IMR-90 (cell line): ENCODE measurements at regions not wholly inside any gene's neighbourhood (a gene's known extent, or its start where the extent isn't known, plus 50 kb on each side); places are given as distances from the start of the nearest gene placed in this dataset.

Experiments
- ATAC-seq: fragments of 200-7000 bp; cut with Tn5 transposase; 2 replicates; pipeline ENCODE4 v1.9.1; 2020; ENCODE audit warnings: low read depth, mild to moderate bottlenecking, moderate library complexity
- BruUV-seq: library from RNA; stranded (reverse); fragments of 400-500 nt; replicated peaks from 2 replicates; lab custom pipeline; 2021; lab: Mats Ljungman, UMichigan
- CTCF ChIA-PET: fragments of 300-600 bp; formaldehyde crosslinking; extraction: SDS; loops from one replicate; lab custom pipeline; 2021; ENCODE audit warnings: antibody characterized with exemption; lab: Yijun Ruan, JAX
- POLR2A ChIA-PET: fragments of 300-600 bp; sonication (Branson Sonifier 250); formaldehyde crosslinking; loops from one replicate; lab custom pipeline; 2022; ENCODE audit warnings: antibody characterized with exemption; ENCODE audit not compliant: unreplicated experiment; lab: Charles Lee
- DNase-seq: peaks from one replicate; pipeline ENCODE4 v3.0.0; 2013
- H2AFZ ChIP-seq: replicated peaks from 2 replicates; pipeline ENCODE3; 2013; ENCODE audit warnings: low read length, mild to moderate bottlenecking; ENCODE audit not compliant: poor library complexity
- H2AK5ac ChIP-seq: 2 replicates; pipeline ENCODE4 v1.6.1; 2013; ENCODE audit warnings: low read depth, low read length, inconsistent platforms
- H2AK9ac ChIP-seq: replicated peaks from 2 replicates; pipeline ENCODE3; 2013; ENCODE audit warnings: mild to moderate bottlenecking, low read depth, low read length, moderate library complexity; ENCODE audit not compliant: poor library complexity
- H2BK120ac ChIP-seq: 2 replicates; pipeline ENCODE4 v1.6.1; 2013; ENCODE audit warnings: low read depth, low read length, inconsistent platforms
- H2BK15ac ChIP-seq: 3 replicates; pipeline ENCODE4 v1.6.1; 2013; ENCODE audit warnings: low read depth, low read length, inconsistent platforms
- H2BK20ac ChIP-seq: 2 replicates; pipeline ENCODE4 v1.6.1; 2013; ENCODE audit warnings: low read depth, mild to moderate bottlenecking, inconsistent platforms, low read length, moderate library complexity
- H2BK5ac ChIP-seq: 2 replicates; pipeline ENCODE4 v1.6.1; 2013; ENCODE audit warnings: mild to moderate bottlenecking, low read depth, low read length, inconsistent platforms; ENCODE audit not compliant: poor library complexity, severe bottlenecking
- H3K14ac ChIP-seq: replicated peaks from 2 replicates; pipeline ENCODE4 v1.6.1; 2013; ENCODE audit warnings: low read depth, low read length, inconsistent platforms
- H3K18ac ChIP-seq: 2 replicates; pipeline ENCODE4 v1.6.1; 2013; ENCODE audit warnings: low read depth, low read length, control low read depth
- H3K23ac ChIP-seq: 2 replicates; pipeline ENCODE4 v1.6.1; 2013; ENCODE audit warnings: low read depth, low read length, inconsistent platforms
- H3K27ac ChIP-seq: 2 replicates; pipeline ENCODE4 v1.5.1; 2013; ENCODE audit warnings: mild to moderate bottlenecking, control low read depth, low read length; ENCODE audit not compliant: insufficient read depth
- H3K27me3 ChIP-seq: 2 replicates; pipeline ENCODE4 v1.6.1; 2013; ENCODE audit warnings: low read length; ENCODE audit not compliant: control insufficient read depth, insufficient read depth
- H3K36me3 ChIP-seq: 2 replicates; pipeline ENCODE4 v1.6.1; 2013; ENCODE audit warnings: low read length, mixed read lengths; ENCODE audit not compliant: control insufficient read depth, insufficient read depth
- H3K4ac ChIP-seq: 2 replicates; pipeline ENCODE4 v1.6.1; 2013; ENCODE audit warnings: low read depth, low read length, inconsistent platforms
- H3K4me1 ChIP-seq: 2 replicates; pipeline ENCODE4 v1.6.1; 2013; ENCODE audit warnings: low read length, mixed read lengths; ENCODE audit not compliant: control insufficient read depth, insufficient read depth
- H3K4me2 ChIP-seq: 2 replicates; pipeline ENCODE4 v1.6.1; 2013; ENCODE audit warnings: low read depth, mild to moderate bottlenecking, control low read depth, low read length, moderate library complexity
- H3K4me3 ChIP-seq: 2 replicates; pipeline ENCODE4 v1.5.1; 2013; ENCODE audit warnings: low read depth, mild to moderate bottlenecking, control low read depth, low read length, moderate library complexity; ENCODE audit not compliant: insufficient read depth
- H3K56ac ChIP-seq: 2 replicates; pipeline ENCODE4 v1.6.1; 2013; ENCODE audit warnings: low read length, inconsistent platforms; ENCODE audit not compliant: insufficient read depth; ENCODE audit errors: extremely low read depth
- H3K79me1 ChIP-seq, 2 experiments: 2 replicates each; pipeline ENCODE4 v1.6.1; 2013; ENCODE audit warnings: low read length in 2 of 2, inconsistent platforms in 1 of 2, low read depth in 1 of 2
- H3K9ac ChIP-seq: 2 replicates; pipeline ENCODE4 v1.6.1; 2013; ENCODE audit warnings: low read depth, low read length, control low read depth
- H3K9me1 ChIP-seq: 2 replicates; pipeline ENCODE4 v1.6.1; 2013; ENCODE audit warnings: low read length, inconsistent platforms; ENCODE audit not compliant: insufficient read depth
- H3K9me3 ChIP-seq: 2 replicates; pipeline ENCODE4 v1.6.1; 2013; ENCODE audit warnings: low read length; ENCODE audit not compliant: control insufficient read depth, insufficient read depth
- H4K20me1 ChIP-seq: 2 replicates; pipeline ENCODE4 v1.6.1; 2013; ENCODE audit warnings: low read length, inconsistent platforms; ENCODE audit not compliant: insufficient read depth
- H4K5ac ChIP-seq: 2 replicates; pipeline ENCODE4 v1.6.1; 2013; ENCODE audit warnings: mild to moderate bottlenecking, low read depth, low read length, control low read depth
- H4K8ac ChIP-seq, 2 experiments: 2 replicates each; pipeline ENCODE4 v1.6.1; 2013; ENCODE audit warnings: low read depth in 2 of 2, low read length in 2 of 2, control low read depth in 1 of 2, inconsistent platforms in 1 of 2
- H4K91ac ChIP-seq: 2 replicates; pipeline ENCODE4 v1.6.1; 2013; ENCODE audit warnings: low read depth, low read length, inconsistent platforms; ENCODE audit not compliant: insufficient read depth
- RCOR1 ChIP-seq: IDR thresholded peaks from 2 replicates; pipeline ENCODE4 v1.6.1; 2012; ENCODE audit warnings: mild to moderate bottlenecking, low read length, improper control_type of control experiment; ENCODE audit not compliant: insufficient replicate concordance
- WGBS, 2 experiments: methylation state at CpG; one replicate each; pipeline versions ENCODE4 v1.1.5 to v1.1.7; 2013; ENCODE audit warnings: missing lambda C conversion rate in 2 of 2; ENCODE audit not compliant: insufficient read length in 1 of 2; ENCODE audit errors: extremely low coverage in 2 of 2; 5-methylcytosine and 5-hydroxymethylcytosine counted together
- dilution Hi-C: fragments of 300-500 bp; cut with HindIII; formaldehyde crosslinking; loops from one replicate; pipeline ENCODE4 v1.14.3; 2018; ENCODE audit warnings: low sequenced_read_pairs; ENCODE audit not compliant: unreplicated experiment
- in situ Hi-C: fragments of 300-500 bp; cut with MboI; formaldehyde crosslinking; loops from 3 replicates; pipeline ENCODE4 v1.14.3; 2019; ENCODE audit warnings: low sequenced_read_pairs, inconsistent platforms, mixed read lengths
- intact Hi-C: fragments of 100-400 bp; cut with micrococcal nuclease; formaldehyde crosslinking; loops from 2 replicates; pipeline ENCODE4 v1.10.0; 2022

- H4K8ac ChIP-seq, result no peak overlapping the region
- peaks cover 21% of the 10 kb centered on the region for H3K27me3 ChIP-seq
- no peaks in the 10 kb centered on the region for H3K4me1 ChIP-seq
- no peak overlapping the region for H2BK120ac ChIP-seq
- dilution Hi-C loops (no loop called here), intact Hi-C loops (no loop called here), in situ Hi-C loops (no loop called here)
- no peak overlapping the region for H3K56ac ChIP-seq
- H3K23ac ChIP-seq, result no peak overlapping the region
- no peak overlapping the region for H2BK15ac ChIP-seq
- H3K18ac ChIP-seq, result no peak overlapping the region
- no peak overlapping the region for H4K5ac ChIP-seq
- H2BK20ac ChIP-seq, result no peak overlapping the region
- no peak overlapping the region for H3K27ac ChIP-seq
- H2AK9ac ChIP-seq, result no peak overlapping the region
- H4K91ac ChIP-seq, result no peak overlapping the region
- H2BK5ac ChIP-seq, result no peak overlapping the region
- H3K9me3 ChIP-seq, result 0 out of 2 replicates have a peak, but pooled peaks cover 1% of the 10 kb centered on the region
- H3K4me2 ChIP-seq, result no peak overlapping the region
- H2AK5ac ChIP-seq, result no peak overlapping the region
- H4K20me1 ChIP-seq, result no peaks in the 10 kb centered on the region
- no TSS peak for BruUV-seq
- no peak overlapping the region for H3K9ac ChIP-seq
- no peaks in the 10 kb centered on the region for H3K79me1 ChIP-seq
- no CpG with 5 or more reads among the region's 3 CpGs for WGBS, 2 experiments
- no peak overlapping the region for H3K14ac ChIP-seq
- POLR2A ChIA-PET, result no interaction called here
- CTCF ChIA-PET, result no interaction called here
- no peak overlapping the region for H3K4me3 ChIP-seq
- H2AFZ ChIP-seq, result no peak overlapping the region
- H3K4ac ChIP-seq, result no peak overlapping the region
- no peak for TF ChIP-seq RCOR1
- no peaks in the 10 kb centered on the region for H3K36me3 ChIP-seq
- no peak for DNase-seq
- no peaks in the 10 kb centered on the region for H3K9me1 ChIP-seq
- no peak for ATAC-seq
Measured at GRCh38 chr18:55147791-55148190, 188.5 kb upstream of the CCDC68 start.
